GM23338 (cell line): ENCODE measurements at regions not wholly inside any gene's neighbourhood (a gene's known extent, or its start where the extent isn't known, plus 50 kb on each side); places are given as distances from the start of the nearest gene placed in this dataset.

ENCODE experiments used
- ATAC-seq: fragments of 200-7000 bp; cut with Tn5 transposase; 3 replicates; pipeline ENCODE4 v1.9.1; 2020
- DNase-seq: peaks from one replicate; pipeline ENCODE4 v3.0.0-alpha.2; 2015; ENCODE audit warnings: low spot score
- H2AFZ ChIP-seq: fragments of 200-600 bp; sonication (generic); 2 replicates; pipeline ENCODE4 v1.8.0; 2016; ENCODE audit warnings: antibody characterized with exemption, mild to moderate bottlenecking, moderate library complexity
- H3F3A ChIP-seq: fragments of 200-600 bp; sonication (generic); replicated peaks from 2 replicates; pipeline ENCODE4 v1.8.0; 2017; ENCODE audit warnings: antibody characterized with exemption, mixed run types, low read depth
- H3K27ac ChIP-seq: fragments of 200-600 bp; sonication (generic); 2 replicates; pipeline ENCODE4 v1.6.1; 2016; ENCODE audit warnings: low read depth
- H3K27me3 ChIP-seq: fragments of 200-600 bp; sonication (generic); 2 replicates; pipeline ENCODE4 v1.8.0; 2016; ENCODE audit warnings: mild to moderate bottlenecking, mixed run types, moderate library complexity; ENCODE audit not compliant: insufficient read depth
- H3K36me3 ChIP-seq: fragments of 200-600 bp; sonication (generic); 2 replicates; pipeline ENCODE4 v1.8.0; 2016; ENCODE audit warnings: mild to moderate bottlenecking; ENCODE audit not compliant: insufficient read depth
- H3K4me1 ChIP-seq: fragments of 200-600 bp; sonication (generic); 2 replicates; pipeline ENCODE4 v1.8.0; 2016; ENCODE audit warnings: mild to moderate bottlenecking, moderate library complexity; ENCODE audit not compliant: insufficient read depth
- H3K4me2 ChIP-seq: fragments of 200-600 bp; sonication (generic); 2 replicates; pipeline ENCODE4 v1.7.1; 2017; ENCODE audit warnings: mixed run types
- H3K4me3 ChIP-seq: fragments of 200-600 bp; sonication (generic); 2 replicates; pipeline ENCODE4 v1.6.1; 2016; ENCODE audit warnings: mixed run types
- H3K79me2 ChIP-seq: fragments of 200-600 bp; sonication (generic); replicated peaks from 2 replicates; pipeline ENCODE4 v1.8.0; 2017; ENCODE audit warnings: mild to moderate bottlenecking; ENCODE audit not compliant: insufficient read depth
- H3K9me2 ChIP-seq: fragments of 200-600 bp; sonication (generic); 2 replicates; pipeline ENCODE4 v1.8.0; 2017; ENCODE audit not compliant: insufficient read depth
- H4K20me1 ChIP-seq: fragments of 200-600 bp; sonication (generic); replicated peaks from 2 replicates; pipeline ENCODE4 v1.8.0; 2017; ENCODE audit warnings: mild to moderate bottlenecking; ENCODE audit not compliant: insufficient read depth
- H3K27ac Mint-ChIP-seq: 2 replicates; pipeline ENCODE4 v1.8.0; 2020; ENCODE audit warnings: inconsistent platforms, mild to moderate bottlenecking, moderate library complexity, mixed read lengths
- H3K27me3 Mint-ChIP-seq: 3 replicates; pipeline ENCODE4 v1.8.0; 2022; ENCODE audit warnings: low read depth, mild to moderate bottlenecking, moderate library complexity, mixed read lengths, inconsistent platforms; ENCODE audit not compliant: insufficient read depth, poor library complexity
- H3K36me3 Mint-ChIP-seq: 3 replicates; pipeline ENCODE4 v1.8.0; 2021; ENCODE audit warnings: low read depth, mild to moderate bottlenecking, inconsistent platforms, moderate library complexity, mixed read lengths
- H3K4me1 Mint-ChIP-seq: 3 replicates; pipeline ENCODE4 v1.8.0; 2020; ENCODE audit warnings: mild to moderate bottlenecking, inconsistent platforms, mixed read lengths
- H3K4me3 Mint-ChIP-seq: 3 replicates; pipeline ENCODE4 v1.8.0; 2021; ENCODE audit warnings: moderate library complexity, mild to moderate bottlenecking, inconsistent platforms, mixed read lengths
- H3K9me3 Mint-ChIP-seq: 3 replicates; pipeline ENCODE4 v1.8.0; 2020; ENCODE audit warnings: moderate library complexity, mild to moderate bottlenecking, inconsistent platforms, mixed read lengths
- CREB1 ChIP-seq: fragments of 250-450 bp; sonication (Bioruptor Pico); IDR thresholded peaks from 2 replicates; pipeline ENCODE4 v1.5.0; 2020; ENCODE audit warnings: low read depth, mild to moderate bottlenecking, moderate library complexity
- CTCF ChIP-seq, 2 experiments: fragments of 200-600 bp in 1 of 2; sonication (generic) in 1 of 2; conservative IDR thresholded peaks; 2 replicates each; pipeline versions ENCODE4 v1.5.1 to v1.6.1; 2016 to 2017; ENCODE audit warnings: antibody characterized with exemption in 2 of 2, low read depth in 2 of 2, mild to moderate bottlenecking in 2 of 2, moderate library complexity in 1 of 2
- ETS1 ChIP-seq: IDR thresholded peaks from 2 replicates; pipeline ENCODE4 v1.6.1; 2016; ENCODE audit warnings: antibody characterized with exemption
- EZH2 ChIP-seq: fragments of 200-600 bp; sonication (generic); IDR thresholded peaks from one replicate; pipeline ENCODE4 v1.8.0; 2017; ENCODE audit warnings: antibody characterized with exemption, mild to moderate bottlenecking, low read depth; ENCODE audit not compliant: unreplicated experiment
- EZH2phosphoT487 ChIP-seq: fragments of 200-600 bp; sonication (generic); IDR thresholded peaks from one replicate; pipeline ENCODE4 v1.8.1; 2018; ENCODE audit warnings: antibody characterized with exemption; ENCODE audit not compliant: unreplicated experiment
- NANOG ChIP-seq: IDR thresholded peaks from 2 replicates; pipeline ENCODE4 v1.6.1; 2016; ENCODE audit warnings: antibody characterized with exemption, borderline replicate concordance
- POLR2AphosphoS5 ChIP-seq: IDR thresholded peaks from 2 replicates; pipeline ENCODE4 v1.6.1; 2016; ENCODE audit warnings: antibody characterized with exemption, low read depth
- REST ChIP-seq: IDR thresholded peaks from one replicate; pipeline ENCODE4 v1.6.1; 2018; ENCODE audit warnings: antibody characterized with exemption; ENCODE audit not compliant: unreplicated experiment
- STAT1 ChIP-seq: IDR thresholded peaks from one replicate; pipeline ENCODE4 v1.6.1; 2016; ENCODE audit warnings: antibody characterized with exemption; ENCODE audit not compliant: unreplicated experiment
- ZNF114 ChIP-seq: fragments of 250-450 bp; sonication (Bioruptor Pico); IDR thresholded peaks from 2 replicates; pipeline ENCODE4 v1.5.0; 2020; ENCODE audit warnings: mild to moderate bottlenecking, moderate library complexity
- ZNF331 ChIP-seq: fragments of 250-450 bp; sonication (Bioruptor Pico); IDR thresholded peaks from 2 replicates; pipeline ENCODE4 v1.5.0; 2020; ENCODE audit warnings: low read depth, mild to moderate bottlenecking, moderate library complexity

GRCh38 chr14:100401792-100402191 lies 78.7 kb downstream of the SLC25A47 start (continued):
- TF ChIP-seq CTCF (conservative IDR thresholded peaks at IDR 0.05; ENCODE audit: low read depth in 2 of 2), result no peak
- TF ChIP-seq ETS1, result no peak

GRCh38 chr14:100402631-100403030 lies 79.5 kb downstream of the SLC25A47 start:
- no peaks in the 10 kb centered on the region; the same call in 1 of the 2 replicates for H3K79me2 ChIP-seq
- no peak overlapping the region for H3K4me2 ChIP-seq
- no peaks in the 10 kb centered on the region for H3K9me2 ChIP-seq
- H4K20me1 ChIP-seq, result no peaks in the 10 kb centered on the region
- no peaks in the 10 kb centered on the region for H3K27me3 ChIP-seq
- H3K4me3 ChIP-seq, result no peak overlapping the region
- DNase-seq (no peak), ATAC-seq (no peak)
- no peaks in the 10 kb centered on the region for H3K9me3 Mint-ChIP-seq
- no peaks in the 10 kb centered on the region for H3K36me3 Mint-ChIP-seq
- no peak overlapping the region for H2AFZ ChIP-seq
- H3K27ac Mint-ChIP-seq, result no peak overlapping the region
- no peak overlapping the region for H3K4me3 Mint-ChIP-seq
- H3K36me3 ChIP-seq, result no peaks in the 10 kb centered on the region
- peaks cover 68% of the 10 kb centered on the region for H3K4me1 Mint-ChIP-seq
- H3K27ac ChIP-seq, result no peak overlapping the region
- H3K4me1 ChIP-seq, result peaks cover 42% of the 10 kb centered on the region
- H3K27me3 Mint-ChIP-seq, result peaks cover 8% of the 10 kb centered on the region
- no peaks in the 10 kb centered on the region for H3F3A ChIP-seq
- TF ChIP-seq STAT1, result no peak
- no peak for TF ChIP-seq ZNF114 (CRISPR knock-in tag)
- no peak for TF ChIP-seq REST
- no peak for TF ChIP-seq NANOG
- TF ChIP-seq CREB1, result no peak
- no peak for TF ChIP-seq CTCF (conservative IDR thresholded peaks at IDR 0.05; ENCODE audit: low read depth in 2 of 2)
- no peak for TF ChIP-seq ETS1
- no peak for TF ChIP-seq ZNF331
- TF ChIP-seq EZH2phosphoT487, result no peak
- no peak for TF ChIP-seq POLR2AphosphoS5
- no peak for TF ChIP-seq EZH2
